Stimulated activated CD4-positive, alpha-beta T cell treated with anti-CD3 and anti-CD28 coated beads, Interleukin-1b, Interleukin-23, amount 100 ng/mL, for 4 hours (primary cell): ENCODE measurements at regions not wholly inside any gene's neighbourhood (a gene's known extent, or its start where the extent isn't known, plus 50 kb on each side); places are given as distances from the start of the nearest gene placed in this dataset.
"Not testable (repeated sequence)": the region's sequence is repeated elsewhere in the genome, so short reads cannot be mapped to it uniquely, and the experiment has no call there.

ENCODE experiments used
- DNase-seq, 2 donors: peaks; one replicate each; pipeline ENCODE4 v3.0.0-alpha.2; 2020; ENCODE audit warnings: low read depth in 2 of 2

GRCh38 chr10:3935141-3935540 is 150.1 kb upstream of the KLF6 start:
- DNase-seq: peak; percentile 44 to 62

- DNase-seq: no peak
Measured at GRCh38 chr10:3933733-3934132, 148.7 kb upstream of the KLF6 start.

GRCh38 chr10:3932597-3933375 is 147.8 kb upstream of the KLF6 start:
- no peak for DNase-seq

GRCh38 chr10:3931901-3932300 is 146.9 kb upstream of the KLF6 start:
- DNase-seq: no peak

- DNase-seq: no peak
Measured at GRCh38 chr10:3931224-3931623, 146.2 kb upstream of the KLF6 start.

- DNase-seq: no peak
Measured at GRCh38 chr10:3928569-3928968, 143.6 kb upstream of the KLF6 start.

- no peak for DNase-seq
Measured at GRCh38 chr10:3928078-3928477, 143.1 kb upstream of the KLF6 start.

GRCh38 chr10:3926675-3927525 is 141.9 kb upstream of the KLF6 start:
- DNase-seq: no peak

GRCh38 chr10:3926258-3926657 is 141.2 kb upstream of the KLF6 start:
- DNase-seq: no peak

- DNase-seq: no peak
Measured at GRCh38 chr10:3925184-3925583, 140.2 kb upstream of the KLF6 start.

GRCh38 chr10:3924344-3924743 is 139.3 kb upstream of the KLF6 start:
- no peak for DNase-seq

GRCh38 chr10:3923033-3923432 is 138.0 kb upstream of the KLF6 start:
- no peak for DNase-seq

GRCh38 chr10:3919709-3920308 is 134.8 kb upstream of the KLF6 start:
- DNase-seq: no peak

- DNase-seq: not testable (repeated sequence)
Measured at GRCh38 chr10:3917392-3917791, 132.4 kb upstream of the KLF6 start.

GRCh38 chr10:3914733-3915132 is 129.7 kb upstream of the KLF6 start:
- DNase-seq: no peak

GRCh38 chr10:3911713-3912442 is 126.9 kb upstream of the KLF6 start:
- no peak for DNase-seq

- DNase-seq: no peak
Measured at GRCh38 chr10:3911241-3911640, 126.2 kb upstream of the KLF6 start.

GRCh38 chr10:3909339-3909738 is 124.3 kb upstream of the KLF6 start:
- no peak for DNase-seq

- DNase-seq: no peak
Measured at GRCh38 chr10:3908183-3908582, 123.2 kb upstream of the KLF6 start.

GRCh38 chr10:3907514-3907913 is 122.5 kb upstream of the KLF6 start:
- DNase-seq: no peak

GRCh38 chr10:3906511-3907111 is 121.6 kb upstream of the KLF6 start:
- no peak for DNase-seq
